ENCODE measurements at regions not wholly inside any gene's neighbourhood (a gene's known extent, or its start where the extent isn't known, plus 50 kb on each side); places are given as distances from the start of the nearest gene placed in this dataset.

DNA sequence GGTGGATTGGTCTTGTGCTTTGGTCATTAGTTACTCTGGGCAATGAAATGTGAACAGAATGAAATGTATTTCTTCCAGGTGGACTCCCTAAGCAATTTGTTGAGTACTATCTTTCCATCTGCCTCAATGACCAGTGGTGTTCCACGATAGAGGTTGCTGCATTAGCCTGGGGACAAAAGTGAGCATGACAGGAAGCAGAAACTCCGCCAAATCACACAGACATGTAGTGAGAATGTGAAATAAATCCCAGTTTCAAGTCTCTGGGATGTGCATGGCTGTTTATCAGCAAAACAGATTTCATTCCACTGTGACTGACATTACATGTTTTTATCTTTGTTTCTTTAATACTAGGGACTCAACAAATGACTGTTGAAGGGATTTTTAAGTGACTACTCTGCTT is 63.3 kb upstream of the DCBLD2 start:
- DNase-seq (ENCODE audit: low read depth in 2 of 2) = no peak

DNA sequence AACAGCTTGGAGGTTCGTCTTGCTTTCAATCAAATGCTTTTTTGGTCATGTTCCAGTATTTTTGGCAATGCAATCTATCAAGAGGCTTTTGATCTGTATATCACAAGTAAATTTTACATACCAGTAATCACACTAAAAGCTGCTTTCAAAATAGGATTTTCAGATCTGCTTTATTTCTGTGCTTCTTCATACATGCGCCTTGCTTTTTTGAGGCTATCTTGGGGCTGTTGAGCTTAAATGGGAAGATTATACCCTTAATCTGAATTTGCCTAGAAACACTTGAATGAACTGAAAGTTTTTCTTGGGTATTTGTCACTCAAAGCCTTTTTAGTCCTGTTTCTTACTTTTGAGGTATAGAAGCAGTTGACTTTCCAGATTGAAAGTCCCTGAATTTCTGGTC is 62.1 kb upstream of the DCBLD2 start:
- DNase-seq (ENCODE audit: low read depth in 2 of 2) = no peak

- no peak for DNase-seq (ENCODE audit: low read depth in 2 of 2)
Observed at GRCh38 chr3:98962951-98963350, 61.5 kb upstream of the DCBLD2 start.

GRCh38 chr3:98962189-98962930 is 60.9 kb upstream of the DCBLD2 start:
- DNase-seq (ENCODE audit: low read depth in 2 of 2) = no peak

DNA sequence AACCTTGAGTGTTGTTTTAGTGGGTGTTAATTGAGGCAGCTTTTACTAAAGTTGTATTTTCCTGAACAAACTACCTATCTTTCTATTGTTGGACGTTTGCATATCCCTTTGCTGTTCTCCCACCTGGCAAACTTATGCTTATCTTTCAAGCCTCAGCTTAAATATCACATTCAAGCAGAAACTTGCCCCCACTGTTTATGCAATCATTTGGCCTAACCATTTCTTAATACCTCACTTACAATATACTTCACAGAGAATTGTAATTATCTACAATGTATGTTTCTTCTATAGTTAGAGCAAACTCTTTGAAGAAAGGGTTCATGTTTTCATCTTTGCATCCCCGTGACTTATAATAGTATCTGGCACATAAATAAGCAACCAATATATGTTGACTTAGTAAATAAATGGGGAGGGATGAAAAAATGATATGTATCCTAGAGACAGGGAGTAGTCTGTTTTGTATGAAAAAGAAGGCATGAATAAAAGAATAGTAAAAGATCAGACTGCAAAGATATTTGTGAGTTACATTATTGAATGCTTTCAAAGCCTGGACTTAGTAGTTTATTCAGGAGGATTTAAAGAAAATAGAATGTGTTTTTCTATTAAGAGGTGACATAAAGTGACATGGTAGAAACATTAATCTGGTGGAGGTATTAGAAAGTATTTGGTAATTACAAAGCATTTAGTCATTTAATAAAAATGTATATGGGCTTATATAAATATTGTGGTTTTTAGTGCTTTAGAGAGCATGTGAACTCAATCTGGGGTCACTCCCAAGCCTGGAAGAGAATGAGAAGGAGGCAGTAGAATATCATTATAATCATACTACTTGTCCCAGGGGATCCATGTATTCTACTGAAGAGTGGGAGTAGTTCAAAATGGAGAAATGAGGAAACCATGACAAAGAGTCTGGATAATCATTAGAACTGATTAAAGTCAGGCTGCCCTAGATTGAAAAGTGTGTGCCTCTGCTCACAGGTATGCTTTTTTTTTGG is 60.0 kb upstream of the DCBLD2 start:
- no peak for DNase-seq (ENCODE audit: low read depth in 2 of 2)

DNA sequence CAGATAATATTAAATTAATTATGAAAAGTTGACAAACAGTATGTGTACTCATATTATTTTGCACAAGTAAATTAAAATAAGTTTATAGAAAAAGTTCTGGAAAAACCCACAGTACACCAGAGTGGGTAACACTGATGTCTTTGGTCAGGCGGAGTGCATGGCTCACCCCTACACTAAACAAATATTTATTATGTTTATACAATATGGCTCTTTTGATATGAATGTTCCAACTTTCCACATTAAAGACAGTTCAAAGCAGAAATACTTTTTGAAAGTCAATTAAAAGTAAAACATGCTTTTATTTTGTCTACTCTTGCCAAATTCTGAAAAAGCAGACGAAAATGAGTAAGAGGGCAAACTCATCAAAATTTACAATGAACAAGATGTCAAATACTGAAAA is 56.2 kb upstream of the DCBLD2 start:
- DNase-seq (ENCODE audit: low read depth in 2 of 2) = no peak

- DNase-seq (ENCODE audit: low read depth in 2 of 2) = no peak
Observed at GRCh38 chr3:98956008-98956407, 54.5 kb upstream of the DCBLD2 start.

- no peak for DNase-seq (ENCODE audit: low read depth in 2 of 2)
Observed at GRCh38 chr3:98954791-98955604, 53.5 kb upstream of the DCBLD2 start.

DNA sequence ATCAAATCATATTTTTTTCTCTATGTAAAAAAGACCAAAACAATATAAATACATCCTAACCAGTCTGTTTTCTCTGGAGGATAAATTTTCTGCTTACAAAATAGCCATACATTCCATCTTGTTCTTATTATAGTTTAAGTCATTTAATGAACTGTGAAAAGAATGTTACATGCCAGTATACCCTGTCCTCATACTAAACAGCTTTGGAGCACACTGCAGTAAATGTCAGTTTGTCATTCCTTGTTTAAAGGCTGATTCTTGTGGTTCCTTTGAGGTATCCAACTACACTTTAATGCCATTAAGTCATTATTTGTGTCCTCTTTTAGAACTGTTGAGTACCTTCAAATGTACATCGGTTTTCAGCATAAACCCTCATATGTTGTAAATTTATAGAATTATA is 52.7 kb upstream of the DCBLD2 start:
- DNase-seq (ENCODE audit: low read depth in 2 of 2) = no peak

DNA sequence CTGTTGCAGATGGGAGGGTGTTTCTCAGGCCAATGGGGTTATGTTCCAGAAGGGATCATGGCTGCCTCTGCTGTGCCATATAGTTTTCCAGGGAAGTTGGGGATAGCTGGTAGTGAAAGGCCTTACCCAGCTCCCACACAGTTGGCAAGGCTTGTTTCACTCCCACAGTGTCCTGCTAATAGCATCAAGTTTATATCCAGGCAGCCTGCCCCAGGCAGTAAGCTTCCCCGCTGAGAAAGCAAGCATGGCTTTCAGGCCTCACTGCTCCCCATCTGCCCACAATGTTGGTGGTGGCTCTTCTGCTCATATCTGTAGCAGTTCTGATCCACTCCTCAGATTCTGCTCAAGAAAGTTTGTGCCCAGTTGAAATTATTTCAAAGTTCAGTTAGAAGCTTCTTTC is 50.9 kb upstream of the DCBLD2 start:
- DNase-seq (ENCODE audit: low read depth in 2 of 2) = no peak
